GM21529 (cell line): ENCODE measurements at regions not wholly inside any gene's neighbourhood (a gene's known extent, or its start where the extent isn't known, plus 50 kb on each side); places are given as distances from the start of the nearest gene placed in this dataset.
A peak's percentile ranks its signal among the peaks of the same experiment; 100 is the strongest.
"Not testable (repeated sequence)": the region's sequence is repeated elsewhere in the genome, so short reads cannot be mapped to it uniquely, and the experiment has no call there.

ENCODE experiments used
- ATAC-seq: cut with Tn5 transposase; IDR thresholded peaks from one replicate; pipeline ENCODE4 v1.9.1; 2021; ENCODE audit not compliant: unreplicated experiment

DNA sequence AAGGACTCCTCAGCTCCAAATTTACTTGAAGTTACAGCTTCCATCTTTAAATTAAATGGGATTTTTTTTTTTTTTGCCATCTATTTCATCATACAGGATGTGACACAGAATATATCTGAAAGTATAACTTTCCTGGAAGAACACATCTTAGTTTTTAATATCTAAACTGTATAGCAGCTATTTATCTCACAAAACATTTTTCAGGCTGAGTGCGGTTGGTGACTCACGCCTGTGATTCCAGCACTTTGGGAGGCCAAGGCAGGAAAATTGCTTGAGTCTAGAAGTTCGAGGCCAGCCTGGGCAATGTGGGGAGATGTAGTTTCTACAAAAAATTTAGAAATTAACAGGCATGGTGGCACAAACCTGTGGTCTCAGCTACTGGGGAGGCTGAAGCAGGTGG is 142.3 kb upstream of the KCNJ18 start:
- not testable (repeated sequence) for ATAC-seq

DNA sequence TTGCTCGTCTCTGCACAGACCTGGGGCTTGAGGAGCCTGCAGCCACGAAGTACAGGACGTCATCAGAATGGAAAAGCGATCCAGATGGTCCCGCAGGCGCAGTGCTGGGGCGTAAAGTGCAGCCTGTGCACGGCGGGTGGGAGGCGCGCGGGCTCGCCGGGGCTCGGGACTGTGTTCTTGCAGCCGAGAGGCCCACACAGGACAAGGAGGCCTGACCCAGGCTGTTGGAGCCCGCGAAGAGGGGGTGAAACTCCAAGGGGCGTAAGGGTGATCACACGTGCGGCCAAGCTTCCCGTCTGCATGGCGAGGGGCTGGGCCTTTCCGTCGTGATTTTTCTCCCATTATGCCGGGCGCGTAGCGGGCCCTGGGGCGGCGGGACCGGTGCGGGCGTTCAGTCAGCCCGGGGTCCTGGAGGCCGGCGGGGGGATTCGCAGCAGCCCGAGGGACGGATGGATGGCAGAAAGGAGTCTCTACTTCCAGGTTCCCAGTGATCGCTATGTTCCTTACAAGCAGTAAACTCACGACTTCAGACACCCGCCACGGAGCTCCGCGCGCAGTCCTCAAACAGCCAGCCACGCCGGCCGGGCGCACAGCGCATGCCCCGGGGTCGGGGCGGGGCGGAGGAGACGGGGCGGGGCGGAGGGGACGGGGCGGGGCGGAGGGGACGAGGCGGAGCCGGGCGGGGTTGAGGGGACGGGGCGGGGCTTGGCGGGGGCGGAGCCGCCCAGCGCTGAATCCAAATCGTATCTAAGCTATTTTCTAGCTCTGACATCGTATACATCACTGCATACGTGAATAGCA is 141.0 kb upstream of the KCNJ18 start:
- peak; percentile 81 for ATAC-seq

DNA sequence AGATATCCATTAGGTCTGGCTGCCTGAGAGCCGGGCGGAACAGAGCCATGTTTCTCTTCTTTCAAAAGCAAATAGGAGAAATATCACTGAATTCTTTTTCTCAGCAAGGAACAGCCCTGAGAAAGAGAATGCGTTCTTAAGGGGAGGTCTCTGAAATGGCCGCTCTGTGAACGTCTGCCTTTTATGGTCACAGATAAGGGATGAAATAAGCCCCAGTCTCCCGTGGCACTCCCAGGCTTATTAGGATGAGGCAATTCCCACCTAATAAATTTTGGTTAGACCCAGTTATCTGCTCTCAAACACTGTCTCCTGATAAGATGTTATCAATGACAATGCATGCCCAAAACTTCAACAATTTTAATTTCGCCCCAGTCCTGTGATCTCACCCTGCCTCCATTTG is 133.4 kb upstream of the KCNJ18 start:
- ATAC-seq = not testable (repeated sequence)

GRCh38 chr17:21564262-21564661 is 128.1 kb upstream of the KCNJ18 start:
- ATAC-seq = no peak

DNA sequence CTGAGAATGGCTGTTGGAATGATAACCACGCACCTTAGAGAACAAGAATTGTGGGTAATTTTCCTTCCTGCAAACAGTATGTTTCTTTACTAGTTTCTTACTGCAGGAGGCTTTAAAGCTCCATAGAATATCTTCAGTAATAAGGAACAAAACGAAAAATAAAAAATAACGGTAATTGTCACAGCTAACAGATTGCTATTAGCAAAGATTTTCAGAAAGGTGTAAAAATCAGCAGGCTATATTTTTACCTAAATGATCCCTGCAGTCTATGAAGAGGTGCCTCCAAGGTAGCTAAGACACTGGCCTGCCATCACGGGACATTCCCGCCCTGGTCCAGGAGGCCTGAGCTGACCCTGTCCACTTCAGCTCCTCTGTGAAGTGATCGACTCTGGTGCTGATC is 127.6 kb upstream of the KCNJ18 start:
- not testable (repeated sequence) for ATAC-seq

DNA sequence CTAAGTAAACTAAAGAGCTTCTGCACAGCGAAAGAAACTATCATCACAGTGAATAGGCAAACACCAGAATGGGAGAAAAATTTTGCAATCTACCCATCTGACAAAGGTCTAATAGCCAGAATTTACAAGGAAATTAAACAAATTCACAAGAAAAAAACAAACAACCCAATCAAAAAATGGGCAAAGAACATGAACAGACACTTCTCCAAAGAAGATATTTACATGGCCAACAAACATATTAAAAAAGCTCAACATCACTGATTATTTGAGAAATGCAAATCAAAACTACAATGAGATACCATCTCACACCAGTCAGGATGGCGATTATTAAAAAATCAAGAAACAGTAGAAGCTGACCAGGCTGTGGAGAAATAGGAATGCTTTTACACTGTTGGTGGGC is 121.9 kb upstream of the KCNJ18 start:
- not testable (repeated sequence) for ATAC-seq

- not testable (repeated sequence) for ATAC-seq
These were observed 120.2 kb upstream of the KCNJ18 start for GRCh38 chr17:21572148-21572547.

DNA sequence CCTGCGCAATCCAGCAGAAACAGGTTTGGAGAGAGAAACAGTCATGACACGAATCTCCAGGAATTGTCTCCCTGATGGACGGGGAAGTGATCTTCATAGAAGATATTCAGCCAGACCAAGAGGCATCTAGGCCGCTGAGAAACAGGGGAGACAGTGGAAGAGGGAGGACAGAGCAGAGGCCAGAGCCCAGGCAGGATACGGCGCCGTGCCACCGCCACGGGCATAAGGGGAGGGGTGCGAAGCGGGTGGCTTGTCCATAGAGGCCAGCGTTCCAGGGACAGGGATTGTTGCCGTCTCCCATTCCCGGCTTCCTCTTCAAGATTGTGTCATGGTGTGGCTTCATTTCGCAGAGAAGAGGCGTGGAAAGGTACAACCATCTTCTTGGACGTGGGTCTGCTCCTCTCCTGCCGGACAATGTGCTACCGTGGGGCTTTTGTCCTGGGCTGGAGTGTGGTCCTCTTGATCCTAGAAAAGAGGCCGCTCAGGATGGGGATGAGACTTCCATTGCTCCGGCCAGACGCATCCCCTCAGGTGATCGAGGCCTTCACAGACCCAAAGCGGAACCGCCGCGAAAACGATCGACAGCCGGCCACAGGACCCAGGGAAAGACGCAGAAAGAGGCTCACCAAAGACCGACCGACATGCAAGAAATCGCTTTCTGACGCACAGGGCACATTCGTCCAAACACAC is 118.9 kb upstream of the KCNJ18 start:
- not testable (repeated sequence) for ATAC-seq

DNA sequence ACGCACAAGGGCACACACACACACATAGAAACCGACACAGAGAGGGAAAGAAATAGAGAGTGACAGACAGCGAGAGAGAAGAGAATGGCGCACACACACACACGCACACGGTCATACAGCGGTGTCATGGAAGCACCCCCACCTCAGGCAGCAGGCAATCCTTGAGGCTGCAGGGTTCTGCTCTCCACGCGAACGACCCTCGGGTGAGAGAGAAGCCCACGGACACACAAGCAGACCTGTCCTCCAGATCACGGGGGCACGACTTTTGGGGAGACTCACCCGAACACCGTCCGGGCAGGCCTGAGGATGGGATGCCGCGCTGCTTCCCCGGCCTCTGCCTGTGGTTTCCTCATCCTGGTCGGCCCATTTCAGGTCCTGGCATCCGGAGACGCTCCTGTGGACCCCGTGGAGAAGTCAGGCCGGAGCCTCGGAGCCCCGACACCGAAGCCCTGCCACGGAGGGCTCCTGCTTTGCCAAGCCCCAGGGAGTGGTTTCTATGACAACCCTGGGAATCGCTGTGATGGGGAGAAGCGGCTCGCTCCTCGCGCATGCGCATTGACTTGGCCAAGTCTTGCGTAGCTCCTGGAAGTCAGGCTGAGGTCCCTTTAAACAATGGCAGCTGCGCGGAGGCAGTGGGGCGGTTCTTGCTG is 118.2 kb upstream of the KCNJ18 start:
- no peak for ATAC-seq

- ATAC-seq = not testable (repeated sequence)
These were observed 117.6 kb upstream of the KCNJ18 start for GRCh38 chr17:21574611-21575255.

GRCh38 chr17:21578783-21579182 is 113.5 kb upstream of the KCNJ18 start:
- ATAC-seq = not testable (repeated sequence)

DNA sequence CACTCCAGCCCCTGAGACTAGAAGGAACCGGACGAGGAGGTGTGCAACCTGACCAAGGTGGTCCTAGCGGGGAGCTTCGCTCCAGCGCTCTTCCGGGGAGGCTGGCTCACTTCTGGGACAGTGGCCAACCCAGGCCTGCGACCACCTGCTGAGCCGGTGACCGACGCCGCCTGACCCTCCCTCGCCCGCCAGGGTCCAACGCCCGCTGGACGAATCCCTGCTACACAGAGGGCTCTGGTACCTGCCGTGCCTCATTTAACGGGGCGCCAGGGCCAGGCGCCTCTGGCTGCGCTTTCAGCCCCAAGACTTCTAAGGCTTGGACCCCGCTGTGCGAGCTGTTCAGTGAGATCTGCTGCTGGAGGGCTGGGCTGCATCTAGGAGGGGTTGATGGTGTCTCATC is 99.5 kb upstream of the KCNJ18 start:
- no peak for ATAC-seq

DNA sequence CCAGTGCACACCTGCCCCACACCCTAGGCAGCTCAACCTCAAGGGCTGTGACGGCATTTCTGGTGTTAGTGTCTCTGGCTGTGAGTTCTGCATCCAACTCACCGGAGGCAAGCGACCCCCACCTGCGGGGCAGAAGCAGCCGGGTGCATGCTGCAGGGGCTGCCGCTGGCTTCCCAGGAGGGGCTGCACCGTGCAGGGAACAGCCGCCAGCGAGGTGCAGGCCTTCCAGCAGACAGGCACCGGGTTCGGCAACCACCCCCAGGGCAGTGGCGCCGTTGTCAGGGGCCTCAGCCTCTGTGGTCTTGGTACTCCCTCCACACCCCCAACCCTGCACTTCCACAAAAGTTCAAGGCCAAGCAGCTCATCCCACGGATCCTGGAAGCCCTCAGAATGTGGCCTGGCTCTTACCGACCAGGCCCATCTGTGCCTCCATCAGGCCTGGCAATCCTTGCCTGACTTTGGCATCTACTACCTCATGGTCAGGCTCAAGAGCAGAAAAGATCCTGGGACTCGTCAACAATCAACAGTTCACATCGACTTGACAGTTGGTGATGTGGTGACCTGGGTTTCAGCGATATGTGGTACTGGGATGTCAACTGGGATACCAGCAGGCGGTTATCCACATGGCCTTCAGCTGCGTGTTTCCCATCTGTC is 98.7 kb upstream of the KCNJ18 start:
- not testable (repeated sequence) for ATAC-seq

GRCh38 chr17:21595086-21595485 is 97.2 kb upstream of the KCNJ18 start:
- ATAC-seq = no peak

DNA sequence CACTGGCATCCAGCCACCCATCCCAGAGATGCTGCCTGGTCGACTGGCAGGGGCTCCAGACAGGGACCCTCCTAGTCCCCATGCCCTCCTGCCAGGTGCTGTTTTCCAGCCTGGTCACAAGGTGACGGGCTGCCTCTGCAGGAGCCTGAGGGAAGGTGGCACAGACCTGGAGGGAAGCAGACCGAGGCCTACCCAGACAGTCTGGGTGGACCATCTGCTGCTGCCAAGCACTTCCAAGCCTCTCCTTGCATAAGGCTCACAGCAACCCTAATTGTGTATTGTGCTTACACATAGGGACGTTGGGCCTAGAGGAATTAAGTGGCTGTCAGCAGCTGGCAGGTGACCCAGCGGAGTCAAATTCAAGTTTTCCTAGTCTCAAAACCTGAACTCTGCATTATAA is 90.1 kb upstream of the KCNJ18 start:
- ATAC-seq = no peak

DNA sequence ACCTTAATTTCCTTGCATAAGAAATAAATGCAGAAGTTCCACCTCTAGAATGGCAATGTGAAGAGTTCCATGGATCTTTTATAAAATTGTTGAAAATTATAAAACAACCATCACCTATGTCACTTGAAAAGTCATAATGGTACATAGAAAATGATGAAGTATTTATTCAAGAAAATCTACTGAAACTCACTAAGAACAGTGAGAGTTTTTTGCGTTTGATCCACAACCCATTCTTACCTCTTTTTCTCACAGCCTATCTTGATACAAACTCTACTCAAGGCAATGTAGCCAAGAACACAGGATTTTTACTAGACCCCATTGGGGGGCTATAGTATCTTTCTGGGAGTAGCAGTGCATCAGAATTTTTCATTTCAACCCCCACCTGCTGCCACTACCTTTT is 89.0 kb upstream of the KCNJ18 start:
- not testable (repeated sequence) for ATAC-seq

GRCh38 chr17:21611443-21611842 is 80.9 kb upstream of the KCNJ18 start:
- not testable (repeated sequence) for ATAC-seq

- ATAC-seq = not testable (repeated sequence)
These were observed 79.9 kb upstream of the KCNJ18 start for GRCh38 chr17:21612123-21613070.

DNA sequence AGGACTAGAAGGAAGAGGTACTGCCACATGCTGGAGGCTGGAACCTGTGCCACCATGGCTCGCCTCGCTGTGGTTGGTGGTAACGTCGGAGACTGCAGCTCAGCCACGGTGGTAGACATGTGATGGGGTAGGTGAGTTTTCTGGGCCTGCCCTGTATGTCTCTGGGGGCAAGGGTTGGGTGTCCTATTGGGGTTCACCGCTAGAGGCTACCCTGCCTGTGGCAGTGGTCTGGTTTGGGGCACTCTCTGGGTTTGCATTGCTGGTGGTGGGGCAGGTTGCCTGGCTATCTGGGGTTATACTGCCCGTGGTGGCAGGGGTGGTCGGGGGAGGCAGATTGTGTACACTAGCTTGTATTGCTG is 79.3 kb upstream of the KCNJ18 start:
- ATAC-seq = no peak

- ATAC-seq = not testable (repeated sequence)
These were observed 65.3 kb upstream of the KCNJ18 start for GRCh38 chr17:21626987-21627386.
